ENCODE measurements at regions not wholly inside any gene's neighbourhood (a gene's known extent, or its start where the extent isn't known, plus 50 kb on each side); places are given as distances from the start of the nearest gene placed in this dataset.

DNA sequence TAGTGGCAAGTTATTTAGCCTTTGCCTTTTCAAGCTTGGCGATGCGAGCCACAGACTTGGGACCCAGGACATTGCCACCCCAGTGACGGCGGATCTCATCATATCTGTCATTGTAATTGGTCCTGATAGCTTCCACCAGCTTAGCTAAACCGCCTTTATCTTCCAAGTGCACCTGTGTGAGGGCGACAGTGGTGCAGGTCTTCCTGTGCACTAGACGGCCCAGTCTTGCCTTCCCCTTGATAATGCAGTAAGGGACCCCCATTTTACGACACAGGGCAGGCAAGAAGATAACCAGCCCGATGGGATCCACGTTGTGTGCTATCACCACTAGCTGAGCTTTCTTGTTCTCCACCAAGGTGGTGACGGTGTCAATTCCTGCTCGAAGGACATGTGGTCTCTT lies 99.6 kb upstream of the ITGB1 start:
- no peak overlapping the region for H3K56ac ChIP-seq (replicated peaks; ENCODE audit: insufficient read length, low read depth, low read length)
- H3K4me3 ChIP-seq (ENCODE audit: extremely low read depth in 1 of 4, insufficient read depth in 2 of 4, low read depth in 3 of 4, low read length in 4 of 4), result no peak overlapping the region
- H2BK120ac ChIP-seq (replicated peaks; ENCODE audit: low read depth, low read length), result no peak overlapping the region
- H3K9ac ChIP-seq (replicated peaks in 1 of 4; ENCODE audit: extremely low read depth in 1 of 4, low read depth in 3 of 4, low read length in 3 of 4), result no peak overlapping the region
- no peak overlapping the region for H2AFZ ChIP-seq (ENCODE audit: low read length)
- H4K5ac ChIP-seq (ENCODE audit: insufficient read length, low read depth, low read length), result no peak overlapping the region
- H3K4ac ChIP-seq (replicated peaks; ENCODE audit: insufficient read length, low read depth, low read length), result no peak overlapping the region
- no peak overlapping the region for H2AK5ac ChIP-seq (ENCODE audit: low read depth, low read length)
- no peak overlapping the region for H3K23ac ChIP-seq (ENCODE audit: insufficient read length)
- POLR2A ChIA-PET (ENCODE audit: partially characterized antibody), result no interaction called here
- H3K14ac ChIP-seq (ENCODE audit: insufficient read length), result no peak overlapping the region
- H3K36me3 ChIP-seq (ENCODE audit: control insufficient read depth in 2 of 4, insufficient read depth in 4 of 4, low read length in 3 of 4), result no peaks in the 10 kb centered on the region
- no peak overlapping the region for H3K18ac ChIP-seq (ENCODE audit: extremely low read depth, low read length)
- H2BK15ac ChIP-seq (ENCODE audit: low read length), result no peak overlapping the region
- CTCF ChIA-PET (ENCODE audit: partially characterized antibody), result interaction anchor here (0.6 to 1.9 kb wide), 6 partner anchors 9 to 117 kb away, joined by 3 to 5 read pairs (median 3); no protein-coding TSS in a partner anchor
- H3K27ac ChIP-seq (ENCODE audit: low read depth, low read length), result no peak overlapping the region
- H3K23me2 ChIP-seq (ENCODE audit: low read depth, low read length), result peaks cover 2% of the 10 kb centered on the region; the same call in 1 of the 2 replicates
- H2BK5ac ChIP-seq (ENCODE audit: low read depth, low read length), result no peak overlapping the region
- no peak overlapping the region for H3K4me2 ChIP-seq (ENCODE audit: insufficient read depth in 1 of 2, low read depth in 2 of 2, low read length in 2 of 2)
- H3K79me2 ChIP-seq (ENCODE audit: control insufficient read depth in 1 of 2, insufficient read depth in 2 of 2, low read length in 2 of 2), result no peaks in the 10 kb centered on the region
- no peaks in the 10 kb centered on the region for H3K4me1 ChIP-seq (replicated peaks in 1 of 4; ENCODE audit: control insufficient read depth in 3 of 4, insufficient read depth in 4 of 4, low read length in 3 of 4)
- FAIRE-seq (no peak), DNase-seq (ENCODE audit: low read depth in 1 of 2, low spot score in 2 of 2) (no peak)
- H3K79me1 ChIP-seq (ENCODE audit: low read depth, low read length), result no peaks in the 10 kb centered on the region
- 93% methylated on average over 12 of the region's 12 CpGs; no CpG with 5 or more reads in 1 of the 2 experiments for WGBS, 2 experiments (ENCODE audit: extremely low coverage in 1 of 2, insufficient coverage in 1 of 2, insufficient read length in 1 of 2, insufficient replicate concordance in 2 of 2, low coverage in 1 of 2, low lambda C conversion rate in 2 of 2, missing lambda C conversion rate in 1 of 2)
- no peaks in the 10 kb centered on the region for H3K9me3 ChIP-seq (ENCODE audit: insufficient read depth in 2 of 2, low read depth in 1 of 2, low read length in 1 of 2)
- H3K27me3 ChIP-seq (replicated peaks in 1 of 4; ENCODE audit: control insufficient read depth in 3 of 4, extremely low read depth in 1 of 4, insufficient read depth in 3 of 4, low read length in 3 of 4), result no peaks in the 10 kb centered on the region
- no peaks in the 10 kb centered on the region for H4K20me1 ChIP-seq (replicated peaks in 1 of 2; ENCODE audit: control insufficient read depth in 1 of 2, insufficient read depth in 2 of 2, low read length in 2 of 2)
- no peak overlapping the region for H4K91ac ChIP-seq (replicated peaks; ENCODE audit: insufficient read length, low read length)
- H2BK12ac ChIP-seq (ENCODE audit: low read depth, low read length), result no peak overlapping the region
- no peak overlapping the region for H4K8ac ChIP-seq (ENCODE audit: extremely low read depth, insufficient read depth, low read length)
- H2BK20ac ChIP-seq (ENCODE audit: low read length), result no peak overlapping the region
- TF ChIP-seq, protein P1, sequence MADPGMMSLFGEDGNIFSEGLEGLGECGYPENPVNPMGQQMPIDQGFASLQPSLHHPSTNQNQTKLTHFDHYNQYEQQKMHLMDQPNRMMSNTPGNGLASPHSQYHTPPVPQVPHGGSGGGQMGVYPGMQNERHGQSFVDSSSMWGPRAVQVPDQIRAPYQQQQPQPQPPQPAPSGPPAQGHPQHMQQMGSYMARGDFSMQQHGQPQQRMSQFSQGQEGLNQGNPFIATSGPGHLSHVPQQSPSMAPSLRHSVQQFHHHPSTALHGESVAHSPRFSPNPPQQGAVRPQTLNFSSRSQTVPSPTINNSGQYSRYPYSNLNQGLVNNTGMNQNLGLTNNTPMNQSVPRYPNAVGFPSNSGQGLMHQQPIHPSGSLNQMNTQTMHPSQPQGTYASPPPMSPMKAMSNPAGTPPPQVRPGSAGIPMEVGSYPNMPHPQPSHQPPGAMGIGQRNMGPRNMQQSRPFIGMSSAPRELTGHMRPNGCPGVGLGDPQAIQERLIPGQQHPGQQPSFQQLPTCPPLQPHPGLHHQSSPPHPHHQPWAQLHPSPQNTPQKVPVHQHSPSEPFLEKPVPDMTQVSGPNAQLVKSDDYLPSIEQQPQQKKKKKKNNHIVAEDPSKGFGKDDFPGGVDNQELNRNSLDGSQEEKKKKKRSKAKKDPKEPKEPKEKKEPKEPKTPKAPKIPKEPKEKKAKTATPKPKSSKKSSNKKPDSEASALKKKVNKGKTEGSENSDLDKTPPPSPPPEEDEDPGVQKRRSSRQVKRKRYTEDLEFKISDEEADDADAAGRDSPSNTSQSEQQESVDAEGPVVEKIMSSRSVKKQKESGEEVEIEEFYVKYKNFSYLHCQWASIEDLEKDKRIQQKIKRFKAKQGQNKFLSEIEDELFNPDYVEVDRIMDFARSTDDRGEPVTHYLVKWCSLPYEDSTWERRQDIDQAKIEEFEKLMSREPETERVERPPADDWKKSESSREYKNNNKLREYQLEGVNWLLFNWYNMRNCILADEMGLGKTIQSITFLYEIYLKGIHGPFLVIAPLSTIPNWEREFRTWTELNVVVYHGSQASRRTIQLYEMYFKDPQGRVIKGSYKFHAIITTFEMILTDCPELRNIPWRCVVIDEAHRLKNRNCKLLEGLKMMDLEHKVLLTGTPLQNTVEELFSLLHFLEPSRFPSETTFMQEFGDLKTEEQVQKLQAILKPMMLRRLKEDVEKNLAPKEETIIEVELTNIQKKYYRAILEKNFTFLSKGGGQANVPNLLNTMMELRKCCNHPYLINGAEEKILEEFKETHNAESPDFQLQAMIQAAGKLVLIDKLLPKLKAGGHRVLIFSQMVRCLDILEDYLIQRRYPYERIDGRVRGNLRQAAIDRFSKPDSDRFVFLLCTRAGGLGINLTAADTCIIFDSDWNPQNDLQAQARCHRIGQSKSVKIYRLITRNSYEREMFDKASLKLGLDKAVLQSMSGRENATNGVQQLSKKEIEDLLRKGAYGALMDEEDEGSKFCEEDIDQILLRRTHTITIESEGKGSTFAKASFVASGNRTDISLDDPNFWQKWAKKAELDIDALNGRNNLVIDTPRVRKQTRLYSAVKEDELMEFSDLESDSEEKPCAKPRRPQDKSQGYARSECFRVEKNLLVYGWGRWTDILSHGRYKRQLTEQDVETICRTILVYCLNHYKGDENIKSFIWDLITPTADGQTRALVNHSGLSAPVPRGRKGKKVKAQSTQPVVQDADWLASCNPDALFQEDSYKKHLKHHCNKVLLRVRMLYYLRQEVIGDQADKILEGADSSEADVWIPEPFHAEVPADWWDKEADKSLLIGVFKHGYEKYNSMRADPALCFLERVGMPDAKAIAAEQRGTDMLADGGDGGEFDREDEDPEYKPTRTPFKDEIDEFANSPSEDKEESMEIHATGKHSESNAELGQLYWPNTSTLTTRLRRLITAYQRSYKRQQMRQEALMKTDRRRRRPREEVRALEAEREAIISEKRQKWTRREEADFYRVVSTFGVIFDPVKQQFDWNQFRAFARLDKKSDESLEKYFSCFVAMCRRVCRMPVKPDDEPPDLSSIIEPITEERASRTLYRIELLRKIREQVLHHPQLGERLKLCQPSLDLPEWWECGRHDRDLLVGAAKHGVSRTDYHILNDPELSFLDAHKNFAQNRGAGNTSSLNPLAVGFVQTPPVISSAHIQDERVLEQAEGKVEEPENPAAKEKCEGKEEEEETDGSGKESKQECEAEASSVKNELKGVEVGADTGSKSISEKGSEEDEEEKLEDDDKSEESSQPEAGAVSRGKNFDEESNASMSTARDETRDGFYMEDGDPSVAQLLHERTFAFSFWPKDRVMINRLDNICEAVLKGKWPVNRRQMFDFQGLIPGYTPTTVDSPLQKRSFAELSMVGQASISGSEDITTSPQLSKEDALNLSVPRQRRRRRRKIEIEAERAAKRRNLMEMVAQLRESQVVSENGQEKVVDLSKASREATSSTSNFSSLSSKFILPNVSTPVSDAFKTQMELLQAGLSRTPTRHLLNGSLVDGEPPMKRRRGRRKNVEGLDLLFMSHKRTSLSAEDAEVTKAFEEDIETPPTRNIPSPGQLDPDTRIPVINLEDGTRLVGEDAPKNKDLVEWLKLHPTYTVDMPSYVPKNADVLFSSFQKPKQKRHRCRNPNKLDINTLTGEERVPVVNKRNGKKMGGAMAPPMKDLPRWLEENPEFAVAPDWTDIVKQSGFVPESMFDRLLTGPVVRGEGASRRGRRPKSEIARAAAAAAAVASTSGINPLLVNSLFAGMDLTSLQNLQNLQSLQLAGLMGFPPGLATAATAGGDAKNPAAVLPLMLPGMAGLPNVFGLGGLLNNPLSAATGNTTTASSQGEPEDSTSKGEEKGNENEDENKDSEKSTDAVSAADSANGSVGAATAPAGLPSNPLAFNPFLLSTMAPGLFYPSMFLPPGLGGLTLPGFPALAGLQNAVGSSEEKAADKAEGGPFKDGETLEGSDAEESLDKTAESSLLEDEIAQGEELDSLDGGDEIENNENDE (IDR thresholded peaks at IDR 0.05; ENCODE audit: insufficient replicate concordance, low read length), result no peak

Measured in H1 (cell line).